K562 (cell line): ENCODE measurements at regions not wholly inside any gene's neighbourhood (a gene's known extent, or its start where the extent isn't known, plus 50 kb on each side); places are given as distances from the start of the nearest gene placed in this dataset.

Experiments
- HNRNPUL1 ChIP-seq: fragments of 200-400 bp; formaldehyde crosslinking; IDR thresholded peaks from 2 replicates; pipeline ENCODE4 v1.6.1; 2017; ENCODE audit warnings: low read length
- NRF1 ChIP-seq, 2 experiments: fragments of 450-650 bp; IDR thresholded peaks in 1 of 2; conservative IDR thresholded peaks in 1 of 2; 2 replicates each; pipeline ENCODE4 v1.6.1; 2014; ENCODE audit warnings: mild to moderate bottlenecking in 2 of 2
- TF ChIP-seq, protein P1 (sequence below), 3 experiments: IDR thresholded peaks in 2 of 3; conservative IDR thresholded peaks in 1 of 3; 2 replicates each; pipeline ENCODE4 v1.5.1; 2011 to 2012; ENCODE audit warnings: low read length in 3 of 3, mild to moderate bottlenecking in 3 of 3, control low read depth in 2 of 3, improper control_type of control experiment in 1 of 3, inconsistent platforms in 1 of 3, low read depth in 1 of 3, mixed read lengths in 1 of 3, moderate library complexity in 1 of 3; ENCODE audit not compliant: insufficient read depth in 2 of 3

GRCh38 chr18:10306779-10307178 is 147.7 kb upstream of the APCDD1 start:
- TF ChIP-seq, protein P1, sequence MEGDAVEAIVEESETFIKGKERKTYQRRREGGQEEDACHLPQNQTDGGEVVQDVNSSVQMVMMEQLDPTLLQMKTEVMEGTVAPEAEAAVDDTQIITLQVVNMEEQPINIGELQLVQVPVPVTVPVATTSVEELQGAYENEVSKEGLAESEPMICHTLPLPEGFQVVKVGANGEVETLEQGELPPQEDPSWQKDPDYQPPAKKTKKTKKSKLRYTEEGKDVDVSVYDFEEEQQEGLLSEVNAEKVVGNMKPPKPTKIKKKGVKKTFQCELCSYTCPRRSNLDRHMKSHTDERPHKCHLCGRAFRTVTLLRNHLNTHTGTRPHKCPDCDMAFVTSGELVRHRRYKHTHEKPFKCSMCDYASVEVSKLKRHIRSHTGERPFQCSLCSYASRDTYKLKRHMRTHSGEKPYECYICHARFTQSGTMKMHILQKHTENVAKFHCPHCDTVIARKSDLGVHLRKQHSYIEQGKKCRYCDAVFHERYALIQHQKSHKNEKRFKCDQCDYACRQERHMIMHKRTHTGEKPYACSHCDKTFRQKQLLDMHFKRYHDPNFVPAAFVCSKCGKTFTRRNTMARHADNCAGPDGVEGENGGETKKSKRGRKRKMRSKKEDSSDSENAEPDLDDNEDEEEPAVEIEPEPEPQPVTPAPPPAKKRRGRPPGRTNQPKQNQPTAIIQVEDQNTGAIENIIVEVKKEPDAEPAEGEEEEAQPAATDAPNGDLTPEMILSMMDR (IDR thresholded peaks at IDR 0.05 in 2 of 3, conservative IDR thresholded peaks at IDR 0.05 in 1 of 3; ENCODE audit: insufficient read depth in 2 of 3, low read depth in 1 of 3, low read length in 3 of 3) = no peak
- TF ChIP-seq HNRNPUL1 = no peak
- no peak for TF ChIP-seq NRF1 (conservative IDR thresholded peaks at IDR 0.05 in 1 of 2, IDR thresholded peaks at IDR 0.05 in 1 of 2)
